Tibial artery (tissue), 4 donors: ENCODE measurements at regions not wholly inside any gene's neighbourhood (a gene's known extent, or its start where the extent isn't known, plus 50 kb on each side); places are given as distances from the start of the nearest gene placed in this dataset.
A peak's percentile ranks its signal among the peaks of the same experiment; 100 is the strongest.

Experiments
- DNase-seq, 2 donors: peaks; one replicate each; pipeline ENCODE4 v3.0.0-alpha.2; 2019
- H3K27ac ChIP-seq, 2 donors: fragments of 200-600 bp; sonication (generic) in 1 of 2; 1 replicate in 1 of 2; 2 replicates in 1 of 2; pipeline ENCODE4 v1.5.1; 2018 to 2019; ENCODE audit warnings: mild to moderate bottlenecking in 1 of 2
- H3K27me3 ChIP-seq, 2 donors: fragments of 200-600 bp; sonication (generic) in 1 of 2; one replicate each; pipeline versions ENCODE4 v1.5.1 to v1.6.0; 2016 to 2019
- H3K36me3 ChIP-seq, 3 donors: fragments of 200-600 bp; sonication (generic) in 2 of 3; one replicate each; pipeline ENCODE4 v1.5.1; 2016 to 2019; ENCODE audit warnings: mild to moderate bottlenecking in 2 of 3
- H3K4me1 ChIP-seq, 4 donors: fragments of 200-600 bp; sonication (generic) in 2 of 4; 1 replicate in 3 of 4; 2 replicates in 1 of 4; pipeline ENCODE4 v1.5.1; 2016 to 2019
- H3K4me3 ChIP-seq, 2 donors: fragments of 200-600 bp; sonication (generic) in 1 of 2; 1 replicate in 1 of 2; 2 replicates in 1 of 2; pipeline ENCODE4 v1.5.1; 2018 to 2019; ENCODE audit warnings: mild to moderate bottlenecking in 2 of 2
- H3K9me3 ChIP-seq, 3 donors: fragments of 200-600 bp; sonication (generic) in 1 of 3; one replicate each; pipeline ENCODE4 v1.5.1; 2016 to 2019
- intact Hi-C: fragments of 100-400 bp; cut with DNase I; formaldehyde crosslinking; loops from one replicate; pipeline ENCODE4 v1.15.0; 2023; ENCODE audit warnings: low total_unique reads
- TF ChIP-seq, protein P1 (sequence below), 2 experiments: fragments of 200-600 bp in 1 of 2; fragments of 450-650 bp in 1 of 2; IDR thresholded peaks; one replicate each; pipeline ENCODE4 v1.5.1; 2017 to 2019; ENCODE audit warnings: antibody characterized with exemption in 2 of 2, mild to moderate bottlenecking in 1 of 2, moderate library complexity in 1 of 2

DNA sequence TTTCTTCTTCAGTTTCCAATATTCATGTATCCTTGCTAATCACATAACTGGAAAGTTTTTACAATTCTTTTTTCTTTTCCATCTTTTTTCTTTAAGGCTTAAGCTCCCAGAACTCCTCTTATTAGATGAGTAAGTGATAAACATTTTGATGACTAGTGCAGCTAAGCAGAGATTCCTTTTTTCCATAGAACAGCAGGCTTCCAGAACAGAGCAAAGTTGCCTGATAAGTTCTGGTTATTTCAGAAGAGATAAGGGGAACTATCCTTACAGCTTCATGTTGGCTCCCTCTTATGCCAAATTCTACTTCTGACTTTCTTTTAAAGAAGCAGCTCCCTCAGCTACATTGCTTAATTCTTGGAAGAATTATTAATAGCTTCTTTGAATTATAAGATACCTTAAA lies 194.7 kb upstream of the FAR2 start:
- intact Hi-C loops: no loop called here
- H3K4me1 ChIP-seq: no peaks in the 10 kb centered on the region
- TF ChIP-seq, protein P1, sequence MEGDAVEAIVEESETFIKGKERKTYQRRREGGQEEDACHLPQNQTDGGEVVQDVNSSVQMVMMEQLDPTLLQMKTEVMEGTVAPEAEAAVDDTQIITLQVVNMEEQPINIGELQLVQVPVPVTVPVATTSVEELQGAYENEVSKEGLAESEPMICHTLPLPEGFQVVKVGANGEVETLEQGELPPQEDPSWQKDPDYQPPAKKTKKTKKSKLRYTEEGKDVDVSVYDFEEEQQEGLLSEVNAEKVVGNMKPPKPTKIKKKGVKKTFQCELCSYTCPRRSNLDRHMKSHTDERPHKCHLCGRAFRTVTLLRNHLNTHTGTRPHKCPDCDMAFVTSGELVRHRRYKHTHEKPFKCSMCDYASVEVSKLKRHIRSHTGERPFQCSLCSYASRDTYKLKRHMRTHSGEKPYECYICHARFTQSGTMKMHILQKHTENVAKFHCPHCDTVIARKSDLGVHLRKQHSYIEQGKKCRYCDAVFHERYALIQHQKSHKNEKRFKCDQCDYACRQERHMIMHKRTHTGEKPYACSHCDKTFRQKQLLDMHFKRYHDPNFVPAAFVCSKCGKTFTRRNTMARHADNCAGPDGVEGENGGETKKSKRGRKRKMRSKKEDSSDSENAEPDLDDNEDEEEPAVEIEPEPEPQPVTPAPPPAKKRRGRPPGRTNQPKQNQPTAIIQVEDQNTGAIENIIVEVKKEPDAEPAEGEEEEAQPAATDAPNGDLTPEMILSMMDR (IDR thresholded peaks at IDR 0.05): no peak
- no peaks in the 10 kb centered on the region for H3K27me3 ChIP-seq
- H3K9me3 ChIP-seq: no peaks in the 10 kb centered on the region
- H3K4me3 ChIP-seq: no peak overlapping the region
- no peaks in the 10 kb centered on the region for H3K36me3 ChIP-seq
- H3K27ac ChIP-seq: no peak overlapping the region
- no peak for DNase-seq

DNA sequence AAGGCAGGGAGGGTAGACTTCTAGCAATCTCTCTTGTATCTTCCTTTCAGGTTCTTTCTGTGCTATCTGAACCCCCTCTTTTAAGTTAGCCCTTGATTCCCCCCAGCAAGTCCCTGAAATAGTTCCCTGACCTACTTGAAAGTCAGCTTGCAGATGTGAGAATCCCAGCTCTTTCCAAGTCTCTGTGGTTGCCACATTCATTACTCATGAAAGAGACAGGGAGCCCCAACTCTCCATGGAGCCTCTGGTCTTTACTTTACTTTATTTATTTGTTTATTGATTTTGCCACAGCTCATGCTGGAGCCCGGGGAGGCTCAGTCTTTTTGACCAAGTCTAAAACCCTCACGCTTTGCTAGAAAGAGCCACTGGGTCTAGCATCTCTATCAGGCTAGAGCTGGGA lies 193.6 kb upstream of the FAR2 start:
- H3K27ac ChIP-seq: no peak overlapping the region
- no peaks in the 10 kb centered on the region for H3K4me1 ChIP-seq
- no peaks in the 10 kb centered on the region for H3K36me3 ChIP-seq
- intact Hi-C loops: no loop called here
- no peaks in the 10 kb centered on the region for H3K9me3 ChIP-seq
- TF ChIP-seq, protein P1 (IDR thresholded peaks at IDR 0.05): no peak
- DNase-seq: no peak
- no peak overlapping the region for H3K4me3 ChIP-seq
- no peaks in the 10 kb centered on the region for H3K27me3 ChIP-seq

DNA sequence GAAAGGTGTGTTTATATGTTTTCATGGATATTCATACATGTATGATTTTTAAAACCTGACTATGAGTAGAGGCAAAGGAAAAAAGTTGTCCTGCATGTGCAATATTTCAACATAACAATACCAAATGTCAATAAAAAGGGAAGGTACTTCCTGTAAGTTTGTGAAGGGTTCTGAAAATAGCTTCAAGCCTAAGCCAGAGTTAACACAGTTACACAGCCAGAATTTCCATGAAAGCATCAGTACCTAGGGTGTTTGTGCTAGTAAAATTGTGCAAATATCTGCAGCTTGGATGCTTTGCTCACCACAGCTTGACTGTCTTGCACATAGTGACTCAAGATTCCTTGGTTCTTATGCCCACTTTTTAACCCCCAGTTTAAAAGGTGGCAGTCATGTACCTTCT lies 193.1 kb upstream of the FAR2 start:
- TF ChIP-seq, protein P1 (IDR thresholded peaks at IDR 0.05): no peak
- DNase-seq: no peak
- H3K4me3 ChIP-seq: no peak overlapping the region
- intact Hi-C loops: no loop called here
- no peaks in the 10 kb centered on the region for H3K9me3 ChIP-seq
- no peaks in the 10 kb centered on the region for H3K27me3 ChIP-seq
- H3K36me3 ChIP-seq: no peaks in the 10 kb centered on the region
- H3K4me1 ChIP-seq: no peaks in the 10 kb centered on the region
- H3K27ac ChIP-seq: no peak overlapping the region

DNA sequence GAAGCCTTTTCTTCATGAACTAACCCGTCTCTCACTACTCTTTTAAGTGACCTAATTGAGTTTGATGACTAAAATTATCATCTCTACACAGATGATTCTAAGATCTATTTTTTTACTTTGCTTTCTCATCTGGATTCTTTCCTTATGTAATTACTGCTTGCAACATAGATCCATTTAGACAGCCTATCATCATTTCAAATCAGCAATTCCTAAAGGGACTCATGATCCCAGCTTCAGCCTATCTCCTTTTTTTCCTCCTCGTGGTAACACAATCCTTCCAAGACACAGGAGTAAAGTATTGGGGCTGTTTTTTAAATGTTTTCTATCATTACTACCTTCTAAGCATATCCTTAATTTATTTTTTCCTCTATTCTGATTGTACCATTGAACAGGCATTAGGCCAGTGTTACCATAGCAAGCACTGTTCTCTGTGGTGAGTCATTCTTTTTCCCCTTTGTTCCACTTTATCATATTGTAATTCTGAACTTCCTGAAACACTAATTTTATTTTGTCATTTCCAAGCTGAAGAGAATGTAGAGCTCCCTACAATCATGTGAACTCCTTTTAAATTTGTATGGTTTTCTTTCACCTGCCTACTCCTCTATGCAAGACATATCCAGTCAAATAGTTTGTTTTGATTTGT lies 190.4 kb upstream of the FAR2 start:
- no peaks in the 10 kb centered on the region for H3K27me3 ChIP-seq
- no peaks in the 10 kb centered on the region for H3K36me3 ChIP-seq
- DNase-seq: no peak
- TF ChIP-seq, protein P1 (IDR thresholded peaks at IDR 0.05): no peak
- intact Hi-C loops: no loop called here
- peak overlapping the region in 1 of 2 donors; percentile 5 for H3K27ac ChIP-seq
- H3K9me3 ChIP-seq: no peaks in the 10 kb centered on the region
- H3K4me3 ChIP-seq: no peak overlapping the region
- H3K4me1 ChIP-seq: no peaks in the 10 kb centered on the region

DNA sequence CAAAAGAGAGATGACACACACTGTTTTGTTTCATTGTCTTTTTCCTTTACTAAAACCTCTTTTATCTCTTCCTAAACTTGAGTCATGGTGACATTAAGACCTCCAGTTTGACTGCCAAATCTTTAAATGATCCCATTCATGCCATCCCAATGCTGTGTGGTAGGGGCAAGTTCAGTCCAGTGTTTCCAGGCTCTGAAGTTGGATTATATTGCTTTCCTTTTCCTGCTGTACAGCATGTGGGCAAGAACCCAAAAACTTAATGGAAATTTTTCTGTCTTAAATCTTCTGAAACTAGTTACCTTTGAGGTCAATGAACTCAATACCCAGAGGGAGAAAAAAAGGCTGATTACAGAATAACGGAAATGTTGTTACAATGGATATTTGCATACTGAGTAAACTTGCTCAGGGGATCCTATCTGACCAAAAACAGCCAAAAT lies 187.1 kb upstream of the FAR2 start:
- DNase-seq: no peak
- Histone ChIP-seq H3K4me3 (no peak overlapping the region), H3K27ac (no peak overlapping the region), H3K9me3 (no peaks in the 10 kb centered on the region), H3K4me1 (peaks cover 0 to 7% (median 4%) of the 10 kb centered on the region in 4 donors), H3K36me3 (no peaks in the 10 kb centered on the region), H3K27me3 (no peaks in the 10 kb centered on the region)
- TF ChIP-seq, protein P1 (IDR thresholded peaks at IDR 0.05): no peak
- intact Hi-C loops: no loop called here

DNA sequence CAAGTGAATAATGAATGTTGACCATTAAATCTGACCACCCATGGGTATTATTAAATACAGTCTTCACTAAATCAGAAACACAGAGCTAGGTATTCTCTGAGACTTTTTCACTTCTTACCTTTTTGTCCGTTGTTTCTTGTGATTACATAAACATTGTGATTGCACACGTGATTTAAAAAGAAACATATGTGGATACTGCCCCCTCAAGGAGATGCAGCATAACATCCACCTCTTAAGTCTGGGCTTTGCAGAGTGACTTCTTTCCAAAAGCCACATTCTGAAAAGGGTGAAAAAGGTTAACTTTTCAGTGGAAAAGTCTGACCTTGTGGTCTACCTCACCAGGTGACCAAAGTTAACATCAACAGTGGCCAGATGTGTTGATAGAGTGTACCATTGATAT lies 185.5 kb upstream of the FAR2 start:
- intact Hi-C loops: no loop called here
- no peak for DNase-seq
- H3K36me3 ChIP-seq: no peaks in the 10 kb centered on the region
- no peak overlapping the region for H3K4me3 ChIP-seq
- H3K9me3 ChIP-seq: no peaks in the 10 kb centered on the region
- peaks cover 0 to 7% (median 4%) of the 10 kb centered on the region in 4 donors for H3K4me1 ChIP-seq
- H3K27me3 ChIP-seq: no peaks in the 10 kb centered on the region
- TF ChIP-seq, protein P1 (IDR thresholded peaks at IDR 0.05): no peak
- H3K27ac ChIP-seq: no peak overlapping the region
